ENCODE measurements at regions not wholly inside any gene's neighbourhood (a gene's known extent, or its start where the extent isn't known, plus 50 kb on each side); places are given as distances from the start of the nearest gene placed in this dataset.
A peak's percentile ranks its signal among the peaks of the same experiment; 100 is the strongest.

DNA sequence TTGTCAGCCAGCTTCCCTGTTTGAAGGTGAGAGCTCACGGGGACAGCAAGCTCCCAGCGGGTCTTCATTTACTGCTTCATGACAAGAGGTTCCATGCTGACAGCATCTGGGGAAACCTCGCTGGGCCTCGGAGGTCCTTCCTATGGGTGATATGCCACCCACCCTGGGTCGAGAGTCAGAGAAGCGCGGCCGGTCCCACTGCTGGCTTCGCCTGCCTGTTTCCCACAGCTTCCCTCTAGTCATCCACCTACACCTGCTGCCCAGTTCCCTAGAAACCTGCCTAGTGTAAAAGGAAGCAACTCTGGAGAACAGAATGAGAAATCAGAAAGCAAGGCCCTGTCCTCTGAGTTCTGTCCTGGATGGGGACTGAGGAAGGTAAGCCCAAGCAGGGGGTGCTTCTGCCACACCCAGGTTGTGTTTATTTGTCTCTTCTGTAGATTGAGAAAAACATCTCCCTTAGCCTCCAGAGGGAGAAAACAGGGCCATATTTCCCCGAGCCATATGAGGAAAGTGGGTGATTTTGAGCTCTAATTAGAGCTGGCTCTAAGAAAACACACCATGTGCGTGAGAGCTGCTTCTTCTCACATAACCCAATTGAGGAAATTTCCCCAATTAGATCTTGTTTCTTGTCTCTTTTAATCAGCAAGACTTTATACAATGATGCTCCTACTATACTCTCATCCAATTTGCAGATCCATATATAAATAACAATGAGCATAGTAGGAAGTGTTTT is 504.3 kb downstream of the IRS2 start:
- no peaks in the 10 kb centered on the region for H3K36me3 Mint-ChIP-seq
- TF ChIP-seq CTCF (conservative IDR thresholded peaks at IDR 0.05), result no peak
- H3K27ac Mint-ChIP-seq, result no peak overlapping the region

GRCh38 chr13:109281017-109281902 is 505.1 kb downstream of the IRS2 start:
- no peak for TF ChIP-seq CTCF (conservative IDR thresholded peaks at IDR 0.05)
- DNase-seq (ENCODE audit: extremely low spot score, unreplicated experiment), result no peak
- Mint-ChIP-seq H3K27me3 (no peaks in the 10 kb centered on the region), H3K9me3 (no peaks in the 10 kb centered on the region), H3K4me1 (ENCODE audit: unreplicated experiment) (peaks cover 3% of the 10 kb centered on the region), H3K27ac (no peak overlapping the region), H3K4me3 (no peak overlapping the region), H3K36me3 (no peaks in the 10 kb centered on the region)

More for the DNA sequence above, 504.3 kb downstream of the IRS2 start:
- H3K27me3 Mint-ChIP-seq, result no peaks in the 10 kb centered on the region
- no peak overlapping the region for H3K4me3 Mint-ChIP-seq
- no peaks in the 10 kb centered on the region for H3K9me3 Mint-ChIP-seq
- H3K4me1 Mint-ChIP-seq (ENCODE audit: unreplicated experiment), result no peaks in the 10 kb centered on the region
- DNase-seq (ENCODE audit: extremely low spot score, unreplicated experiment), result no peak

- H3K4me3 Mint-ChIP-seq, result no peak overlapping the region
- H3K9me3 Mint-ChIP-seq, result peaks cover 4% of the 10 kb centered on the region
- no peaks in the 10 kb centered on the region for H3K27me3 Mint-ChIP-seq
- no peak for DNase-seq (ENCODE audit: extremely low spot score, unreplicated experiment)
- H3K4me1 Mint-ChIP-seq (ENCODE audit: unreplicated experiment), result peaks cover 12% of the 10 kb centered on the region
- no peaks in the 10 kb centered on the region for H3K36me3 Mint-ChIP-seq
- TF ChIP-seq CTCF (conservative IDR thresholded peaks at IDR 0.05), result no peak
- no peak overlapping the region for H3K27ac Mint-ChIP-seq
These were observed 510.1 kb downstream of the IRS2 start for GRCh38 chr13:109276261-109276660.

GRCh38 chr13:109275852-109276251 is 510.5 kb downstream of the IRS2 start:
- DNase-seq (ENCODE audit: extremely low spot score, unreplicated experiment), result no peak
- H3K36me3 Mint-ChIP-seq, result no peaks in the 10 kb centered on the region
- no peak overlapping the region for H3K27ac Mint-ChIP-seq
- peaks cover 4% of the 10 kb centered on the region for H3K9me3 Mint-ChIP-seq
- TF ChIP-seq CTCF (conservative IDR thresholded peaks at IDR 0.05), result peak; percentile 52
- no peak overlapping the region for H3K4me3 Mint-ChIP-seq
- H3K27me3 Mint-ChIP-seq, result no peaks in the 10 kb centered on the region
- peaks cover 13% of the 10 kb centered on the region for H3K4me1 Mint-ChIP-seq (ENCODE audit: unreplicated experiment)

DNA sequence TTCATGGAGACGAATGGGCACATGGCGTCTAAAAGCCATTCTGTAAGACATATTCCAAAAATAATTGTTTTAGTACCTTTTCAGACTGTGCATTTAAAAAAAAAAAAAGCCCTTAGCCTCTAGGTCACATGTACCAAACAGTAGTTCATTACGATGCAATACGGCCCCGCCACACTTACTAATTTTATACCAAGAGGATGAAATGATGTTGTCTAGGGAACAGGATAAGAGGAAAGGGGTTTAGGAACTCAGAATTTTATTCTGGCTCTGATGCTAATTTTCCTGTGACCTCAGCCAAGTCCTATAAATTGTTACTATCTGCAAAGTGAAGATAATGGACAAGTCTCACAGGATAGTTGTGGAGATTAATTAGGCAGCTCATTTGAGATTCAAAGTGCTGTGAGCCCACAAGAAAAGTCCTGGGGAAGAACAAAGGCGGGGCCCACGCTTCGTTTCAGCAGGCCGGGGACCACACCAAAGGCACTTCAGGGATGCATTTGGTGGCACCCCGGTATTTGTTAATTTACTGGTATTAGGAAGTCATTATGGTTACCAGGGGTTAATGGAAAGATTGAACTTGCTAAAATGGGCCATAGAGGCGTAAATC is 511.1 kb downstream of the IRS2 start:
- TF ChIP-seq CTCF (conservative IDR thresholded peaks at IDR 0.05), result no peak
- no peak overlapping the region for H3K4me3 Mint-ChIP-seq
- H3K9me3 Mint-ChIP-seq, result peaks cover 4% of the 10 kb centered on the region
- no peaks in the 10 kb centered on the region for H3K36me3 Mint-ChIP-seq
- H3K27ac Mint-ChIP-seq, result no peak overlapping the region
- H3K27me3 Mint-ChIP-seq, result no peaks in the 10 kb centered on the region
- H3K4me1 Mint-ChIP-seq (ENCODE audit: unreplicated experiment), result peaks cover 13% of the 10 kb centered on the region
- DNase-seq (ENCODE audit: extremely low spot score, unreplicated experiment), result no peak

All from type B pancreatic cell (in vitro differentiated cells).